Right lobe of liver (tissue), 6 donors: ENCODE measurements at regions not wholly inside any gene's neighbourhood (a gene's known extent, or its start where the extent isn't known, plus 50 kb on each side); places are given as distances from the start of the nearest gene placed in this dataset.

Source experiments
- ATAC-seq, 4 donors: fragments of 200-7000 bp; cut with Tn5 transposase; one replicate each; pipeline ENCODE4 v1.9.1; 2020; ENCODE audit warnings: mild to moderate bottlenecking in 4 of 4, moderate library complexity in 4 of 4
- DNase-seq, 3 donors: peaks; one replicate each; pipeline ENCODE4 v3.0.0-alpha.2; 2020
- H3K27ac ChIP-seq, 3 donors: fragments of 200-600 bp; one replicate each; pipeline ENCODE4 v1.8.0; 2022
- H3K27me3 ChIP-seq, 2 donors: fragments of 200-600 bp; one replicate each; pipeline ENCODE4 v1.8.0; 2022
- H3K36me3 ChIP-seq, 4 donors: fragments of 200-600 bp; sonication (generic) in 1 of 4; one replicate each; pipeline versions ENCODE4 v1.5.1 to v1.8.0; 2017 to 2022; ENCODE audit warnings: control low read depth in 1 of 4
- H3K4me1 ChIP-seq, 4 donors: fragments of 200-600 bp; sonication (generic) in 1 of 4; one replicate each; pipeline versions ENCODE4 v1.5.1 to v1.8.0; 2017 to 2022; ENCODE audit warnings: control low read depth in 1 of 4
- H3K4me3 ChIP-seq, 3 donors: fragments of 200-600 bp; one replicate each; pipeline ENCODE4 v1.8.0; 2022
- H3K9me3 ChIP-seq, 4 donors: fragments of 200-600 bp; sonication (generic) in 1 of 4; one replicate each; pipeline versions ENCODE4 v1.5.1 to v1.8.0; 2017 to 2022; ENCODE audit warnings: control low read depth in 1 of 4
- POLR2A ChIP-seq: fragments of 450-650 bp; IDR thresholded peaks from one replicate; pipeline ENCODE4 v1.6.1; 2017; ENCODE audit warnings: antibody characterized with exemption, mild to moderate bottlenecking
- WGBS: methylation state at CpG from one replicate; pipeline ENCODE4 v1.1.6; 2018; ENCODE audit warnings: low coverage, low lambda C conversion rate; ENCODE audit not compliant: insufficient coverage; ENCODE audit errors: missing lambda C conversion rate; 5-methylcytosine and 5-hydroxymethylcytosine counted together
- intact Hi-C, 2 donors: fragments of 100-400 bp; cut with DNase I; formaldehyde crosslinking; loops; one replicate each; pipeline versions ENCODE4 v1.11.2 to v1.14.1; 2022
- TF ChIP-seq, protein P1 (sequence below), 4 donors: fragments of 200-600 bp in 3 of 4; fragments of 450-650 bp in 1 of 4; IDR thresholded peaks; one replicate each; pipeline versions ENCODE4 v1.5.1 to v1.8.0; 2016 to 2022; ENCODE audit warnings: antibody characterized with exemption in 4 of 4, mild to moderate bottlenecking in 2 of 4
- donor health status: DM: no; HTN: yes; CAD: no.
- donor health status: DM: no; HTN: no; CAD: no.
- donor health status: DM: no; HTN: no; CAD: no.
- donor health status: DM: no; HTN: yes; CAD: no.
- donor health status: DM: no; HTN: yes; CAD: no.

DNA sequence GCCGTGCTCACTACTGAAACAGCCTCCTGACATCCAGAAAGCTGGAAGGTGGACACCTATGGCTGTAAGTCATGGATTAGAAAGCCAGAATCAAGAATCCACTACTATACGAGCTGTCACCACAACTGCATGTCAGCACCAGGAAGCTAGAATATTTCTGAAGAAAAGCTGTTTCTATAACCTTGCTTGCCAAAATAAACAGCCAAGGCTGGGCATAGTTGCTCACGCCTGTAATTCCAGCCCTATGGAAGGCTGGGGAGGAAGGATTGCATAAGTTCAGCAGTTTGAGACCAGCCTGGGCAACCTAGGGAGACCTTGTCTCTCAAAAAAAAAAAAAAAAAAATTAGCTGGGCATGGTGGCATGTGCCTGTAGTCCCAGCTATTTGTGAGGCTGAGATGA is 96.3 kb upstream of the GAREM1 start:
- no peaks in the 10 kb centered on the region for H3K36me3 ChIP-seq
- DNase-seq: no peak
- no peak overlapping the region for H3K4me3 ChIP-seq
- no peaks in the 10 kb centered on the region for H3K27me3 ChIP-seq
- TF ChIP-seq, protein P1, sequence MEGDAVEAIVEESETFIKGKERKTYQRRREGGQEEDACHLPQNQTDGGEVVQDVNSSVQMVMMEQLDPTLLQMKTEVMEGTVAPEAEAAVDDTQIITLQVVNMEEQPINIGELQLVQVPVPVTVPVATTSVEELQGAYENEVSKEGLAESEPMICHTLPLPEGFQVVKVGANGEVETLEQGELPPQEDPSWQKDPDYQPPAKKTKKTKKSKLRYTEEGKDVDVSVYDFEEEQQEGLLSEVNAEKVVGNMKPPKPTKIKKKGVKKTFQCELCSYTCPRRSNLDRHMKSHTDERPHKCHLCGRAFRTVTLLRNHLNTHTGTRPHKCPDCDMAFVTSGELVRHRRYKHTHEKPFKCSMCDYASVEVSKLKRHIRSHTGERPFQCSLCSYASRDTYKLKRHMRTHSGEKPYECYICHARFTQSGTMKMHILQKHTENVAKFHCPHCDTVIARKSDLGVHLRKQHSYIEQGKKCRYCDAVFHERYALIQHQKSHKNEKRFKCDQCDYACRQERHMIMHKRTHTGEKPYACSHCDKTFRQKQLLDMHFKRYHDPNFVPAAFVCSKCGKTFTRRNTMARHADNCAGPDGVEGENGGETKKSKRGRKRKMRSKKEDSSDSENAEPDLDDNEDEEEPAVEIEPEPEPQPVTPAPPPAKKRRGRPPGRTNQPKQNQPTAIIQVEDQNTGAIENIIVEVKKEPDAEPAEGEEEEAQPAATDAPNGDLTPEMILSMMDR (IDR thresholded peaks at IDR 0.05): no peak
- no peak for TF ChIP-seq POLR2A
- H3K4me1 ChIP-seq: no peaks in the 10 kb centered on the region
- H3K9me3 ChIP-seq: no peaks in the 10 kb centered on the region
- no peak overlapping the region for H3K27ac ChIP-seq
- intact Hi-C loops: no loop called here
- WGBS: 53% methylated on average over 3 of the region's 3 CpGs
- peak in 2 of 4 donors; percentile 39 to 45 for ATAC-seq

DNA sequence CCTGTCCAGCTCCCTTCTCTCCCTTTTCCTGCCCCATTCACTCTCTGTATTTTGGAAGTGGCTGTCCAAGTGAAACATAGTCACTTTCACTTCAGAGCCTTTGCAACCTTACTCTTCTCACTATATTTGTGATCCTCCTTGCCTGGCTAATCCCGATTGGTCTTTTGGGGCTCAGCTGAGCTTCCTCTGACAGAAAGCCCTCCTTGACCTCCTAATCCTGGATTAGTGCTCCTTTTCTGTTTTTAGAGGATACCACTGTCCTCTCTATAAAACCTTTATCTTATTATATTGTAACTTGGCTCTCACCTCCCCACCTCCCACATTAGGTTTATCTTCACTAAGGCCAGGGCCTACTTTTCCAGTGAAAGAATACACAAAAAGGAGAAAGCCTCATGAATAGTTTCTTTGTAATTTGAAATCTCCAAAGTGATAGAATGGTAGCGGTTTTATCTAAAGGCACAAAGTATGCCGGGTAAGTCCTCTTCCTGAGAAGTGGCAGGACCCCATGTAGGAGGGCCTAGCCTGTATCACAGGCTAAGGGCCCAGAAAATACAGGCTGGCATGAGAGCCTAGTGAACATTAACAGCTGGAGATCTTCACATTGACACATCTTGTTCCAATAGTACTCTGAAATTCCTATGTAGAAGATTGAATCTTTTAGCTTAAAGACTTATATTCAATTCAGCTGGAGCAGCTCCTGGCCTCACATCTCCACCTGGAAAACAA is 83.1 kb upstream of the GAREM1 start:
- Histone ChIP-seq H3K4me1 (no peaks in the 10 kb centered on the region), H3K4me3 (no peak overlapping the region), H3K27ac (no peak overlapping the region), H3K9me3 (no peaks in the 10 kb centered on the region), H3K36me3 (no peaks in the 10 kb centered on the region), H3K27me3 (no peaks in the 10 kb centered on the region)
- intact Hi-C loops: loop anchor here (5.0 to 10.0 kb wide), 3 partner anchors 282 to 399 kb away; no protein-coding TSS in a partner anchor
- DNase-seq (no peak), ATAC-seq (no peak)
- 61% methylated on average over 2 of the region's 3 CpGs for WGBS
- TF ChIP-seq, protein P1 (IDR thresholded peaks at IDR 0.05): no peak
- no peak for TF ChIP-seq POLR2A

DNA sequence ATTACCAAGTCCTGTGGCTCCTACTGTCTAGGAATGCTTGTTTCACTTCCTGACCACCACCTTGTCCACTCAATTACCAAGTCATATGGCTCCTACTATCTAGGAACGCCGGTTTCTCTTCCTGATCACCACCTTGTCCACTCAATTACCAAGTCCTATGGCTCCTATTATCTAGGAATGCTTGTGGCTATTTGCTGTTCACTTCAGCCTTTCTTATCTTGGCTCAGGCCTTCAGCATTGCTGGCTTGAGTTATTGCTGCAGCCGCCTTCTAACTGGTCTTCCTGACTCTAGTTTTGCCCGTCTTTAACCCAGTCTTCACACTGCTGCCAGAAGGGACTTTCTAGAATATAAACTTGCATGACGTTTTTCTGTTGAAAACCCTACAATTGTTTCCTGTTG is 82.5 kb upstream of the GAREM1 start:
- H3K27me3 ChIP-seq: no peaks in the 10 kb centered on the region
- TF ChIP-seq, protein P1 (IDR thresholded peaks at IDR 0.05): no peak
- 52% methylated on average over 5 of the region's 5 CpGs for WGBS
- intact Hi-C loops: loop anchor here (5.0 to 10.0 kb wide), 3 partner anchors 281 to 398 kb away; no protein-coding TSS in a partner anchor
- DNase-seq (no peak), ATAC-seq (no peak)
- no peaks in the 10 kb centered on the region for H3K36me3 ChIP-seq
- H3K27ac ChIP-seq: no peak overlapping the region
- no peaks in the 10 kb centered on the region for H3K9me3 ChIP-seq
- no peak overlapping the region for H3K4me3 ChIP-seq
- no peaks in the 10 kb centered on the region for H3K4me1 ChIP-seq

DNA sequence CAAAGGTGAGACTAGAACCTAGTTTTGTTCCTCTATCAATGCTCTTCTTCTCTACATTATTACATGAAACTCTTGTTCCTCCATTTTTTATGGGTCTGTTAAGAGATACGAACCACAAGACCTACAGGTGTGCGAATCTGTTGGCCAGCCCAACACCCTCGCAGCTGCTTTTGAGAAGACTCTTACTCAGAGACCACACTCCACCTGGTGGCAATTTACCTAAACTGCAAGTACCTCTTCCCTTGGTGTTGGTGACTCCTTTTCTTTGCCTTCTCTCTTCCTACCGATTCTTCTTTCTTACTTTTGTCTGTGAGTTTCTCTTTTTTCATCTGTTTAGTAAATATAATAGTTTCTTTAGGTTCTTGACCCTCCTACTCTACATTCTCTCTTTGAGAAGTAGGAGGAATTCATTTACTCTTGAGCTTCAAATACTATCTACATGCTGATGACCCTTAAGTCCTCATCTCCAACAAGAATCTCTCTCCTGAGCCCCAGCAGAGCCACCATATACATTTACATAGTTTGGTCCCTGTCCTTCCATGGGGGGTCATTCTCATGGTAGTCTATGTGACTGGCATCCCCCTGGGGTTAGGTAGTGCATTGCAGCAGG is 81.8 kb upstream of the GAREM1 start:
- 8% methylated on average over 4 of the region's 4 CpGs for WGBS
- DNase-seq (peak; percentile 35 to 72 (median 56)), ATAC-seq (peak; percentile 91 to 96 (median 95))
- no peak overlapping the region for H3K4me3 ChIP-seq
- no peaks in the 10 kb centered on the region for H3K9me3 ChIP-seq
- no peak overlapping the region for H3K27ac ChIP-seq
- H3K27me3 ChIP-seq: no peaks in the 10 kb centered on the region
- H3K4me1 ChIP-seq: no peaks in the 10 kb centered on the region
- TF ChIP-seq, protein P1 (IDR thresholded peaks at IDR 0.05): peak; percentile 78 to 83 (median 81)
- TF ChIP-seq POLR2A: no peak
- H3K36me3 ChIP-seq: no peaks in the 10 kb centered on the region
- intact Hi-C loops: loop anchor here (5.0 to 10.0 kb wide), 3 partner anchors 280 to 398 kb away; no protein-coding TSS in a partner anchor
